Upper lobe of right lung (tissue), 1 donor: ENCODE measurements at regions not wholly inside any gene's neighbourhood (a gene's known extent, or its start where the extent isn't known, plus 50 kb on each side); places are given as distances from the start of the nearest gene placed in this dataset.
"Not testable (repeated sequence)": the region's sequence is repeated elsewhere in the genome, so short reads cannot be mapped to it uniquely, and the experiment has no call there.

Experiments
- ATAC-seq: fragments of 200-7000 bp; cut with Tn5 transposase; one replicate; pipeline ENCODE4 v1.9.1; 2020; ENCODE audit warnings: mild to moderate bottlenecking, moderate library complexity
- DNase-seq: peaks from one replicate; pipeline ENCODE4 v3.0.0-alpha.2; 2020
- H3K27ac ChIP-seq: fragments of 200-600 bp; one replicate; pipeline ENCODE4 v1.8.0; 2022
- H3K27me3 ChIP-seq: fragments of 200-600 bp; one replicate; pipeline ENCODE4 v1.8.0; 2022; ENCODE audit warnings: mild to moderate bottlenecking
- H3K36me3 ChIP-seq: fragments of 200-600 bp; one replicate; pipeline ENCODE4 v1.8.0; 2022
- H3K4me1 ChIP-seq: fragments of 200-600 bp; one replicate; pipeline ENCODE4 v1.8.0; 2022
- H3K4me3 ChIP-seq: fragments of 200-600 bp; one replicate; pipeline ENCODE4 v1.8.0; 2022; ENCODE audit warnings: mild to moderate bottlenecking
- H3K9me3 ChIP-seq: fragments of 200-600 bp; one replicate; pipeline ENCODE4 v1.8.0; 2022
- intact Hi-C: fragments of 100-400 bp; cut with DNase I; formaldehyde crosslinking; loops from one replicate; pipeline ENCODE4 v1.11.0; 2022
- TF ChIP-seq, protein P1 (sequence below): fragments of 200-600 bp; IDR thresholded peaks from one replicate; pipeline ENCODE4 v1.8.0; 2022; ENCODE audit warnings: antibody characterized with exemption
- donor health status: DM: no; HTN: yes; CAD: no; lungs with severe emphysema.

DNA sequence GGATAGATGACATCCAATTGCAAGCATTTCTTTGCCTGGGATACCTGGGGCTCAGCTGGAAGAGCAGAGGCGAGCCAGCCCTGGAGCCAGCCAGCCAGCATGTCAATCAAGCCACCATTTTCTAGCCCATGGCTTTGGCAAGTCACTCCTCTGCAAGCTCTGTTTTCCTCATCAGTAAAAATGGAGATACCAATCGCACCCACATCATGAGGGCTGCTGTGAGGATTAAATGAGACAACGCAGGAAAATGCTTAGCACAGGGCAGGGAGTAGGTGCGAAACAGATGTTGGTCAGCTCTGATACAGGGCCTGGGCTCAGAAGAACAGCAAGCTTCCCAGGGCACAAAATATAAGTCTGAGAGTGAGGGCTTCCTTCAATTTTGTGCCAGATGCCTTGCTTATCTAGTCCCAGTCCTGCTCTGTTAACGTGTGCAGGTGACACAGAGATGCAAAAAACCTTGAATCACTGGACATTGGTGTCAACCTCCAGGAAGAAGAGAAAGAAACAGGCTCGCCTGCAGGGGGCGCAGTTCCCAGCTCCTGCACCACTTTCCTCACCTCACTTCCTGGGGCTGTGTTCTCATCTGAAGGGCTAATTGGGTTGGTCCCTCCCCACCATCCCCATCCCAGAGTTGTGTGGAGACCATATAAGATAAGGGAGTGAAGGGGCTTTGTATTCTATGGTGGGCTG lies 72.8 kb upstream of the CACUL1 start:
- no peak overlapping the region for H3K27ac ChIP-seq

DNA sequence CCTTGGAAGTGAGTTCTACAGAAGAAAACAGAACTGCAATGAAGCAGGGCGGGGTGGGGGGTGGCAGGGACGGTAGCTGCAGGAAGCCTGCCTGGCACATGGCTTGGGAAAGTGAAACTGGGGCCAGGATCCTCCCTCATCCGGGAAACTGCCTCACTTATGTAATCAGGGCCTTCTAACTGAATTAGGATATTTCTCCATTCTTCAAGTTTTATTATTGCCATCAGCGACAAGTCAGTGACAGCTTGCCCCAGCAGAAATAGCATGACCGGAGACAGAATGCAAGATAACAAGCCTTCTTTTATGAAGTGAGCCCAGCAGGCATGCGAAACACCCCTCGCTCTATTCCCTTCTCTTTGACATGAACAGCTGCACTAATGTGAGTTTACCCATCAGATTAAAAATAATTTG lies 77.5 kb upstream of the CACUL1 start:
- no peaks in the 10 kb centered on the region for H3K27me3 ChIP-seq
- intact Hi-C loops = no loop called here
- H3K4me1 ChIP-seq = peaks cover 10% of the 10 kb centered on the region
- ATAC-seq (peak; percentile 87), DNase-seq (no peak)
- no peaks in the 10 kb centered on the region for H3K9me3 ChIP-seq
- no peak overlapping the region for H3K4me3 ChIP-seq
- H3K36me3 ChIP-seq = no peaks in the 10 kb centered on the region
- peak overlapping the region; percentile 17 for H3K27ac ChIP-seq
- TF ChIP-seq, protein P1, sequence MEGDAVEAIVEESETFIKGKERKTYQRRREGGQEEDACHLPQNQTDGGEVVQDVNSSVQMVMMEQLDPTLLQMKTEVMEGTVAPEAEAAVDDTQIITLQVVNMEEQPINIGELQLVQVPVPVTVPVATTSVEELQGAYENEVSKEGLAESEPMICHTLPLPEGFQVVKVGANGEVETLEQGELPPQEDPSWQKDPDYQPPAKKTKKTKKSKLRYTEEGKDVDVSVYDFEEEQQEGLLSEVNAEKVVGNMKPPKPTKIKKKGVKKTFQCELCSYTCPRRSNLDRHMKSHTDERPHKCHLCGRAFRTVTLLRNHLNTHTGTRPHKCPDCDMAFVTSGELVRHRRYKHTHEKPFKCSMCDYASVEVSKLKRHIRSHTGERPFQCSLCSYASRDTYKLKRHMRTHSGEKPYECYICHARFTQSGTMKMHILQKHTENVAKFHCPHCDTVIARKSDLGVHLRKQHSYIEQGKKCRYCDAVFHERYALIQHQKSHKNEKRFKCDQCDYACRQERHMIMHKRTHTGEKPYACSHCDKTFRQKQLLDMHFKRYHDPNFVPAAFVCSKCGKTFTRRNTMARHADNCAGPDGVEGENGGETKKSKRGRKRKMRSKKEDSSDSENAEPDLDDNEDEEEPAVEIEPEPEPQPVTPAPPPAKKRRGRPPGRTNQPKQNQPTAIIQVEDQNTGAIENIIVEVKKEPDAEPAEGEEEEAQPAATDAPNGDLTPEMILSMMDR = no peak

More for the DNA sequence above, 72.8 kb upstream of the CACUL1 start:
- ATAC-seq = no peak
- no peaks in the 10 kb centered on the region for H3K27me3 ChIP-seq
- H3K4me3 ChIP-seq = no peak overlapping the region
- intact Hi-C loops = no loop called here
- no peak for DNase-seq
- H3K9me3 ChIP-seq = no peaks in the 10 kb centered on the region
- H3K36me3 ChIP-seq = no peaks in the 10 kb centered on the region
- TF ChIP-seq, protein P1 = no peak
- peaks cover 8% of the 10 kb centered on the region for H3K4me1 ChIP-seq

DNA sequence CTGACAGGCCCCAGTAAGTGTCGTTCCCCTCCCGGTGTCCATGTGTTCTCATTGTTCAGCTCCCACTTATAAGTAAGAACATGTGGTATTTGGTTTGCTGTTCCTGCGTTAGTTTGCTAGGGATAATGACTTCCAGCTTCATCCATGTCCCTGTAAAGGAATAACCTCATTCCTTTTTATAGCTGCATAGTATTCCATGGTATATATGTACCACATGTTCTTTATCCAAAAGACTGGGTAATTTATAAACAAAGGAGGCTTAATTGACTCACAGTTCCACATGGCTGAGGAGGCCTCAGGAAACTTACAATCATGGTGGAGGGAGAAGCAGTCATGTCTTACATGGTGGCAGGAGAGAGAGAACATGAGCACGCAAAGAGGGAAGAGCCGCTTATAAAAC lies 79.6 kb upstream of the CACUL1 start:
- H3K27ac ChIP-seq, DNase-seq, intact Hi-C loops, H3K27me3 ChIP-seq, ATAC-seq, H3K9me3 ChIP-seq, H3K36me3 ChIP-seq, H3K4me3 ChIP-seq, H3K4me1 ChIP-seq: not testable (repeated sequence)

DNA sequence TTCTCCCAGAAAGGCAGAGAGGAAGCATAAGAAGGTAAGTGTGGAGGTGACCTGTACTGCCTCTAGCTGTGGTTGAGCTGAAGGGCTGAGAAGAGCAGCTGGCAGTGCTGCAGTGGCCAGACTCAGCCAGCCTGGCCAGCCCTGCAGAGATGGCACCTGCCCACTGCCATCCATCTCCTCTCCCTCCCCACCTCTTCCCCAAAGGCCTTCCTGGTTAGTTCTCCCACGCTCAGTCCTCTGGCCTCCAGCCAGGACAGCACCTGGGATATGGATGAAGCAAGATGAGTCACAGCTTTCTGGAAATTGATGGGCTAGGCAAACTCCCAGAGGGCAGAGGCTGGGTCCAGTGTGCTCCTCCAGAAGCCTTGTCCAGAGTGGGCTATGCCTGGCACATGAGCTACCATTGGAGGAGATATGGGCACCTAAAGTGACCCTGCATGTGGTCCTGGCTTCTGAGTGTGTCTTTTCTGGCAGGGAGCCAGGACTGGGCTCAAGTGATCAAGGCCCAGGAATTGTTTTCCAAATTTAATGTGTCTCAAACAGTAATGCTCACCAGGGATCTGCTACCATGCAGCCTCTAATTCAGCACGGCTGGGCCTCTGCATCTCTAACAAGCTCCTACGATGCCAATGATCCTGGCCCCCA lies 81.0 kb upstream of the CACUL1 start:
- no peaks in the 10 kb centered on the region for H3K36me3 ChIP-seq
- no peak overlapping the region for H3K4me3 ChIP-seq
- intact Hi-C loops = no loop called here
- peaks cover 10% of the 10 kb centered on the region for H3K4me1 ChIP-seq
- peak; percentile 11 for ATAC-seq
- DNase-seq = no peak
- TF ChIP-seq, protein P1 = no peak
- no peaks in the 10 kb centered on the region for H3K9me3 ChIP-seq
- no peak overlapping the region for H3K27ac ChIP-seq
- no peaks in the 10 kb centered on the region for H3K27me3 ChIP-seq

DNA sequence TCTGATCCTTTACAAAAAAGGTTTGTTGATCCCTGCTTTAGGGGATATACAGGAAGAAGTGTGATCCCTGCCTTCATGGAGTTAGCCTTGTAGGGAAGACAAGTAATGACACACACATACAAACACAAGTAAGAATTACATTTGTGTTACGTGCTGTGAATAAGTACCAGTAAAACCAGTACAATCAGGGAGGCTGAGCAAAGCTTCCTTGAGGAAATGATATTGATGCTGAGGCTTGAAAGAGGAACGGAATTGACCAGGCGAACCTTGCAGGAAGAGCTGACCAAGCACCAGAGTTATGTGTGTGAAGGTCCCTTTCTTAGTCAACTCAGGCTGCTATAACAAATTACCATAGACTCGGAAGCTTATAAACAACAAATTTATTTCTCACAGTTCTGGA lies 83.6 kb upstream of the CACUL1 start:
- no peaks in the 10 kb centered on the region for H3K4me1 ChIP-seq
- H3K9me3 ChIP-seq = no peaks in the 10 kb centered on the region
- no peak for ATAC-seq
- TF ChIP-seq, protein P1 = no peak
- intact Hi-C loops = no loop called here
- no peak for DNase-seq
- H3K4me3 ChIP-seq = no peak overlapping the region
- H3K27ac ChIP-seq = no peak overlapping the region
- no peaks in the 10 kb centered on the region for H3K36me3 ChIP-seq
- no peaks in the 10 kb centered on the region for H3K27me3 ChIP-seq

DNA sequence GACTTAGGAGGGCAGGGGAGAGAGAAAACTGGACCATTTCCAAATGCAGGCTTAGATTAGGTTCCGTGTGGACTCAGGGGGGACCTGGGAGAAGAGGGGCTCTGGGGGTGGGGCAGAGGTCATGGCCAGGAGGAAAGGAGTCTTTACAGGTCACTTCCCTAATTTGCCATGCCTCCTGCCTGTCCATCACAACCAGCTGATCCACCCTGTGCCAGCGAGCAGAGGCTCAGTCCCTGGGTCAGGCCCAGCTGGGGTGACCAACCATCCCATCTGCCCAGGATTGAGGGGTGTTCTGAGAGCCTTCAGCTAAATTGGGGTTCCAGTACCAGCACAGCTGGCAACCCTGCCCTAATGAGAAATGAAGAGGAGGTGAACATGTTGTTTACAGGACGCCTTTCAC lies 84.6 kb upstream of the CACUL1 start:
- no peaks in the 10 kb centered on the region for H3K27me3 ChIP-seq
- H3K9me3 ChIP-seq = no peaks in the 10 kb centered on the region
- H3K36me3 ChIP-seq = no peaks in the 10 kb centered on the region
- no peak overlapping the region for H3K4me3 ChIP-seq
- H3K27ac ChIP-seq = no peak overlapping the region
- ATAC-seq (no peak), DNase-seq (no peak)
- TF ChIP-seq, protein P1 = no peak
- no peaks in the 10 kb centered on the region for H3K4me1 ChIP-seq
- intact Hi-C loops = no loop called here
